GM23248 (cell line): ENCODE measurements at regions not wholly inside any gene's neighbourhood (a gene's known extent, or its start where the extent isn't known, plus 50 kb on each side); places are given as distances from the start of the nearest gene placed in this dataset.

Source experiments
- EZH2 ChIP-seq: fragments of 200-600 bp; sonication (generic); IDR thresholded peaks from 2 replicates; pipeline ENCODE4 v1.6.1; 2018; ENCODE audit warnings: antibody characterized with exemption, mild to moderate bottlenecking; ENCODE audit not compliant: insufficient read depth, poor library complexity, severe bottlenecking
- EZH2phosphoT487 ChIP-seq: fragments of 200-600 bp; sonication (generic); IDR thresholded peaks from 2 replicates; pipeline ENCODE4 v1.6.1; 2018; ENCODE audit warnings: antibody characterized with exemption, moderate library complexity, mild to moderate bottlenecking, low read depth; ENCODE audit not compliant: insufficient read depth

- TF ChIP-seq EZH2 = no peak
- no peak for TF ChIP-seq EZH2phosphoT487
Measured at GRCh38 chr5:152932621-152933020, 527.5 kb upstream of the NMUR2 start.
